Pancreas (tissue), 10 donors: ENCODE measurements at regions not wholly inside any gene's neighbourhood (a gene's known extent, or its start where the extent isn't known, plus 50 kb on each side); places are given as distances from the start of the nearest gene placed in this dataset.
A peak's percentile ranks its signal among the peaks of the same experiment; 100 is the strongest.

ENCODE experiments used
- ATAC-seq, 4 donors: fragments of 200-7000 bp; cut with Tn5 transposase; one replicate each; pipeline versions ENCODE4 v1.8.0 to v1.9.1; 2020; ENCODE audit warnings: mild to moderate bottlenecking in 4 of 4, moderate library complexity in 4 of 4
- DNase-seq, 6 donors: peaks; one replicate each; pipeline ENCODE4 v3.0.0-alpha.2; 2020
- FAIRE-seq: peaks from 2 replicates; lab custom pipeline; 2012; peaks lifted over from hg19 to GRCh38; lab: Jason Lieb, UNC
- H3K27ac ChIP-seq, 4 donors: fragments of 200-600 bp; sonication (generic); 1 replicate in 3 of 4; 2 replicates in 1 of 4; pipeline versions ENCODE4 v1.5.0 to v1.8.0; 2020
- H3K27me3 ChIP-seq, 4 donors: fragments of 200-600 bp; one replicate each; pipeline ENCODE4 v1.8.0; 2021
- H3K36me3 ChIP-seq, 3 donors: fragments of 200-600 bp; sonication (generic) in 1 of 3; one replicate each; pipeline versions ENCODE4 v1.5.0 to v1.8.0; 2020 to 2021
- H3K4me1 ChIP-seq, 3 donors: fragments of 200-600 bp; one replicate each; pipeline ENCODE4 v1.8.0; 2021
- H3K4me3 ChIP-seq, 4 donors: fragments of 200-600 bp; sonication (generic) in 2 of 4; one replicate each; pipeline versions ENCODE4 v1.5.0 to v1.8.0; 2020 to 2021
- H3K9me3 ChIP-seq, 4 donors: fragments of 200-600 bp; one replicate each; pipeline ENCODE4 v1.8.0; 2021
- WGBS, 2 donors: extraction: QIAGEN DNeasy Blood & Tissue Kit; methylation state at CpG; one replicate each; pipeline ENCODE4 v1.1.7; 2013; 5-methylcytosine and 5-hydroxymethylcytosine counted together
- intact Hi-C, 3 donors: fragments of 100-400 bp; cut with DNase I; formaldehyde crosslinking; loops; one replicate each; pipeline versions ENCODE4 v1.11.1 to v1.14.2; 2022
- TF ChIP-seq, protein P1 (sequence below), 4 donors: fragments of 200-600 bp; sonication (generic) in 3 of 4; IDR thresholded peaks; one replicate each; pipeline versions ENCODE4 v1.5.0 to v1.8.0; 2021; ENCODE audit warnings: antibody characterized with exemption in 4 of 4
- donor health status: healthy with polysubstance abuse.
- donor health status: DM: no; HTN: no; CAD: no; lungs with moderate emphysema.
- donor health status: DM: no; HTN: no; CAD: no.
- donor health status: control.
- donor health status: control.
- donor health status: Bipolar disorder and iron deficiency.
- donor health status: DM: yes; HTN: yes; CAD: no.
- donor health status: DM: no; HTN: no; CAD: no.
- donor health status: DM: no; HTN: no; CAD: no.
- donor health status: DM: yes; HTN: yes; CAD: no.

- no peaks in the 10 kb centered on the region for H3K36me3 ChIP-seq
- no peaks in the 10 kb centered on the region for H3K9me3 ChIP-seq
- intact Hi-C loops, result no loop called here
- WGBS, 2 donors, result 58 to 66% methylated on average over 4 of the region's 4 CpGs
- no peaks in the 10 kb centered on the region for H3K4me1 ChIP-seq
- TF ChIP-seq, protein P1, sequence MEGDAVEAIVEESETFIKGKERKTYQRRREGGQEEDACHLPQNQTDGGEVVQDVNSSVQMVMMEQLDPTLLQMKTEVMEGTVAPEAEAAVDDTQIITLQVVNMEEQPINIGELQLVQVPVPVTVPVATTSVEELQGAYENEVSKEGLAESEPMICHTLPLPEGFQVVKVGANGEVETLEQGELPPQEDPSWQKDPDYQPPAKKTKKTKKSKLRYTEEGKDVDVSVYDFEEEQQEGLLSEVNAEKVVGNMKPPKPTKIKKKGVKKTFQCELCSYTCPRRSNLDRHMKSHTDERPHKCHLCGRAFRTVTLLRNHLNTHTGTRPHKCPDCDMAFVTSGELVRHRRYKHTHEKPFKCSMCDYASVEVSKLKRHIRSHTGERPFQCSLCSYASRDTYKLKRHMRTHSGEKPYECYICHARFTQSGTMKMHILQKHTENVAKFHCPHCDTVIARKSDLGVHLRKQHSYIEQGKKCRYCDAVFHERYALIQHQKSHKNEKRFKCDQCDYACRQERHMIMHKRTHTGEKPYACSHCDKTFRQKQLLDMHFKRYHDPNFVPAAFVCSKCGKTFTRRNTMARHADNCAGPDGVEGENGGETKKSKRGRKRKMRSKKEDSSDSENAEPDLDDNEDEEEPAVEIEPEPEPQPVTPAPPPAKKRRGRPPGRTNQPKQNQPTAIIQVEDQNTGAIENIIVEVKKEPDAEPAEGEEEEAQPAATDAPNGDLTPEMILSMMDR (IDR thresholded peaks at IDR 0.05), result no peak
- H3K4me3 ChIP-seq, result no peak overlapping the region
- no peak overlapping the region for H3K27ac ChIP-seq
- no peaks in the 10 kb centered on the region for H3K27me3 ChIP-seq
- FAIRE-seq, result no peak
- no peak for DNase-seq
- no peak for ATAC-seq
Observed at GRCh38 chr4:24266951-24267722, 317.2 kb downstream of the DHX15 start.

- TF ChIP-seq, protein P1 (IDR thresholded peaks at IDR 0.05), result no peak
- DNase-seq, result no peak
- H3K27me3 ChIP-seq, result no peaks in the 10 kb centered on the region
- ATAC-seq, result no peak
- H3K36me3 ChIP-seq, result no peaks in the 10 kb centered on the region
- intact Hi-C loops, result no loop called here
- H3K4me1 ChIP-seq, result no peaks in the 10 kb centered on the region
- no peaks in the 10 kb centered on the region for H3K9me3 ChIP-seq
- no peak for FAIRE-seq
- H3K4me3 ChIP-seq, result no peak overlapping the region
- WGBS, 2 donors, result 76 to 80% methylated on average over 7 of the region's 7 CpGs
- H3K27ac ChIP-seq, result no peak overlapping the region
Observed at GRCh38 chr4:24265989-24266388, 318.4 kb downstream of the DHX15 start.

DNA sequence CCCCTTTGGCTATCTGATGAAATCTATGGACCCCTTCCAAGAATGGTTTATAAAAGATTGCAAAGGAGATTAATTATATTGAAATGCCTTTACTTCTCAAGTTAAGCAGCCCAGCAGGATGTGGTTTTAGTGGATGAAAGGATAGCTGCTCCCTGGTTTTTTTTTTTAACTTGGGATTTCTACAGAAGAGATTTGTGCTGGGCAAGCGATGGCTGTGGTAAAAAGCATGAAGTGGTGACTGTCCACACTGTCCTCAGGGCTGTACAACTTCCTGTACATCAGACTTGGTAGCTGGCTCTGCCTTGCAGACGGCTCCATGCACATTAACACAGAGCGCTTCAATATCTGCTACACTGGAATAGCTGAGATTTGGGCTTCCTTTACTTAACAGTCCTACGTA is 321.7 kb downstream of the DHX15 start:
- no peak for FAIRE-seq

DNA sequence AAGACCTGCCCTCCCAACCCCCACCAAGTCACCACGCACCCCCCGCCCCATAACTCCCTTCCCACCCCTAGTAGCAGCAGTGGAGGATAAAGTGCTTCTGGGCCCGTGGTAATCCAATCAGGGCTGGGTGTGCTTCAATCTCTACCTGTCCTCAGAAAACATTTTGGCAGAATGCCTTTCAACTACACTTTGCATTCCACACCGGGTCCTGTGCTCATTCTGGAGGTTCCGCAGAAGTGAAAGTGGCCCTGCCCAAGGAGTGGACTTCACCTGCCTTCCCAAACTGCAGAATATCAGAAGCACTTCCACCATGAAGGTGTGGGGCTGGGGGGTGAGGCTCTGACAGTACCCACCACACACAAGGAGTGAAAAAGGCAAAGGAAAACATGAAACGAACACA is 322.3 kb downstream of the DHX15 start:
- intact Hi-C loops, result no loop called here
- no peaks in the 10 kb centered on the region for H3K9me3 ChIP-seq
- H3K27ac ChIP-seq, result peak overlapping the region in 1 of 4 donors; percentile 28
- no peaks in the 10 kb centered on the region for H3K36me3 ChIP-seq
- TF ChIP-seq, protein P1 (IDR thresholded peaks at IDR 0.05), result no peak
- no peak for FAIRE-seq
- 17 to 32% methylated on average over 6 of the region's 6 CpGs for WGBS, 2 donors
- H3K4me1 ChIP-seq, result no peaks in the 10 kb centered on the region
- ATAC-seq, result peak in 3 of 4 donors; percentile 40 to 73 (median 56)
- no peaks in the 10 kb centered on the region for H3K27me3 ChIP-seq
- no peak overlapping the region for H3K4me3 ChIP-seq
- peak in 1 of 6 donors; percentile 3 for DNase-seq

More for the DNA sequence above, 321.7 kb downstream of the DHX15 start:
- intact Hi-C loops, result no loop called here
- 68 to 78% methylated on average over 4 of the region's 4 CpGs for WGBS, 2 donors
- ATAC-seq (no peak), DNase-seq (no peak)
- TF ChIP-seq, protein P1 (IDR thresholded peaks at IDR 0.05), result no peak
- H3K27me3 ChIP-seq, result no peaks in the 10 kb centered on the region
- no peak overlapping the region for H3K4me3 ChIP-seq
- no peaks in the 10 kb centered on the region for H3K36me3 ChIP-seq
- H3K4me1 ChIP-seq, result no peaks in the 10 kb centered on the region
- H3K9me3 ChIP-seq, result no peaks in the 10 kb centered on the region
- no peak overlapping the region for H3K27ac ChIP-seq

DNA sequence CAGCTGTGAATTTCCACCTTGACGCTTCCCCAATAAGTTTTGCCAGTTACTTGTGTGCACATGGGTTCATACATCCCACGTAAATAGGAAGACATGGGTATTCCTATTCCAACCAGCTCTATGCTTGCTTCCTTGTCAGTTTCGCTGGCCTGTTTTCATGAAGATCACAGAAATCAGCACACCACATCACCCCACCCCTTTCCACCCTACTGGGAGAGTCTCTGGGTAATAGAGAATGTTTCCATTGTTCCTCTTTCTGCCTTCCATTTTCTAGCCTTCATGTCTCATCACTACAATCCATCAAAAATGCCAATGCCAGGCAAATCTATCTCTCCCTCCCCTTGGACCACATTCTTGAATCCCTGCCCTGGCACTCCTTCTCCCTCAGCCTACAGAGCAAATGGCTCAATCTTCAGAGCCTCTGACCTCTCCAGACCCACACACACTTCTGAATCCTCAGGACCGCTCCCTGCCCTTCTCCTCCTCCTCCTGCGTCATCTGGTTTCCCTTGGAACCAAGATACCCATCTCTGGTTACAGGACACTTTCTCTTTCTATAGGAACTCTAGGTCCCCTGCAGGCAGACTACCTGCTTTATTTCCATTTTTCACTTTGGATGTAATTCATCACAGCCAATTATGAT is 323.3 kb downstream of the DHX15 start:
- H3K36me3 ChIP-seq, result no peaks in the 10 kb centered on the region
- no peaks in the 10 kb centered on the region for H3K27me3 ChIP-seq
- no peak overlapping the region for H3K27ac ChIP-seq
- TF ChIP-seq, protein P1 (IDR thresholded peaks at IDR 0.05), result no peak
- H3K9me3 ChIP-seq, result no peaks in the 10 kb centered on the region
- peak in 1 of 4 donors; percentile 18 for ATAC-seq
- no peak for DNase-seq
- FAIRE-seq, result no peak
- H3K4me1 ChIP-seq, result no peaks in the 10 kb centered on the region
- no peak overlapping the region for H3K4me3 ChIP-seq
- intact Hi-C loops, result no loop called here
- 59 to 64% methylated on average over 5 of the region's 5 CpGs for WGBS, 2 donors
